ENCODE measurements at regions not wholly inside any gene's neighbourhood (a gene's known extent, or its start where the extent isn't known, plus 50 kb on each side); places are given as distances from the start of the nearest gene placed in this dataset.

DNA sequence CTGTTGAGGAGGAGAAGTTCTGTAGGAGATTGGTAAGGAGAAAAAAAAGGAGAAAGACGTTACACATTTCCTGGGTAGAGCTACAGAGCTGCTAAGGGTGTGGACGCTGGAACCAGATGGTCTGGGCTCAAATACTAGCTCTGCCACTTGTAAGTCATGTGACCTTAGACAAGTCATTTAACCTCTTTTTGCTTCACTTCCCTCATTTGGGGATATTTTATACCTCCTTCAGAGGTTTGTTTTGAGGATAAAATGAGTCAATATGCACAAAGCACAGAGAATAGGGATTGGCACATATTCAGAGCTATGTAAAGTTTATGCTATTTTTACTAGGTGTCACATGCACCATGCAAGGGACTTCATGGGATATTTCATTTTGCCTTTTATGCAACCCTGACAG is 708.8 kb downstream of the DHX35 start:
- Histone ChIP-seq H3K27ac (ENCODE audit: low read depth, low read length) (no peak overlapping the region), H3K9me3 (ENCODE audit: low read depth, low read length) (no peaks in the 10 kb centered on the region), H3K4me2 (ENCODE audit: insufficient read depth, low read length) (no peak overlapping the region), H3K79me2 (ENCODE audit: insufficient read depth, low read length) (no peaks in the 10 kb centered on the region), H4K20me1 (ENCODE audit: insufficient read depth, low read length) (no peaks in the 10 kb centered on the region), H3K4me3 (ENCODE audit: insufficient read depth, low read length) (no peak overlapping the region), H3K4me1 (ENCODE audit: insufficient read depth, low read length) (no peaks in the 10 kb centered on the region), H2AFZ (ENCODE audit: low read length) (no peak overlapping the region), H3K36me3 (ENCODE audit: insufficient read depth, low read length) (no peaks in the 10 kb centered on the region), H3K27me3 (ENCODE audit: insufficient read depth, low read length) (no peaks in the 10 kb centered on the region)
- no peak for DNase-seq (ENCODE audit: insufficient read length, low spot score, missing footprints)
- TF ChIP-seq, protein P1, sequence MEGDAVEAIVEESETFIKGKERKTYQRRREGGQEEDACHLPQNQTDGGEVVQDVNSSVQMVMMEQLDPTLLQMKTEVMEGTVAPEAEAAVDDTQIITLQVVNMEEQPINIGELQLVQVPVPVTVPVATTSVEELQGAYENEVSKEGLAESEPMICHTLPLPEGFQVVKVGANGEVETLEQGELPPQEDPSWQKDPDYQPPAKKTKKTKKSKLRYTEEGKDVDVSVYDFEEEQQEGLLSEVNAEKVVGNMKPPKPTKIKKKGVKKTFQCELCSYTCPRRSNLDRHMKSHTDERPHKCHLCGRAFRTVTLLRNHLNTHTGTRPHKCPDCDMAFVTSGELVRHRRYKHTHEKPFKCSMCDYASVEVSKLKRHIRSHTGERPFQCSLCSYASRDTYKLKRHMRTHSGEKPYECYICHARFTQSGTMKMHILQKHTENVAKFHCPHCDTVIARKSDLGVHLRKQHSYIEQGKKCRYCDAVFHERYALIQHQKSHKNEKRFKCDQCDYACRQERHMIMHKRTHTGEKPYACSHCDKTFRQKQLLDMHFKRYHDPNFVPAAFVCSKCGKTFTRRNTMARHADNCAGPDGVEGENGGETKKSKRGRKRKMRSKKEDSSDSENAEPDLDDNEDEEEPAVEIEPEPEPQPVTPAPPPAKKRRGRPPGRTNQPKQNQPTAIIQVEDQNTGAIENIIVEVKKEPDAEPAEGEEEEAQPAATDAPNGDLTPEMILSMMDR (IDR thresholded peaks at IDR 0.05; ENCODE audit: extremely low read depth, low read depth, low read length): no peak

- TF ChIP-seq, protein P1 (IDR thresholded peaks at IDR 0.05; ENCODE audit: extremely low read depth, low read depth, low read length): no peak
- no peaks in the 10 kb centered on the region for H4K20me1 ChIP-seq (ENCODE audit: insufficient read depth, low read length)
- H3K9me3 ChIP-seq (ENCODE audit: low read depth, low read length): no peaks in the 10 kb centered on the region
- no peak overlapping the region for H2AFZ ChIP-seq (ENCODE audit: low read length)
- no peaks in the 10 kb centered on the region for H3K79me2 ChIP-seq (ENCODE audit: insufficient read depth, low read length)
- H3K4me3 ChIP-seq (ENCODE audit: insufficient read depth, low read length): no peak overlapping the region
- no peak overlapping the region for H3K27ac ChIP-seq (ENCODE audit: low read depth, low read length)
- no peaks in the 10 kb centered on the region for H3K27me3 ChIP-seq (ENCODE audit: insufficient read depth, low read length)
- no peaks in the 10 kb centered on the region for H3K36me3 ChIP-seq (ENCODE audit: insufficient read depth, low read length)
- H3K4me1 ChIP-seq (ENCODE audit: insufficient read depth, low read length): no peaks in the 10 kb centered on the region
- DNase-seq (ENCODE audit: insufficient read length, low spot score, missing footprints): no peak
- H3K4me2 ChIP-seq (ENCODE audit: insufficient read depth, low read length): no peak overlapping the region
Measured at GRCh38 chr20:39669659-39670058, 707.5 kb downstream of the DHX35 start.

- Histone ChIP-seq H3K9me3 (ENCODE audit: low read depth, low read length) (no peaks in the 10 kb centered on the region), H3K27ac (ENCODE audit: low read depth, low read length) (no peak overlapping the region), H3K4me1 (ENCODE audit: insufficient read depth, low read length) (no peaks in the 10 kb centered on the region), H4K20me1 (ENCODE audit: insufficient read depth, low read length) (no peaks in the 10 kb centered on the region), H3K27me3 (ENCODE audit: insufficient read depth, low read length) (no peaks in the 10 kb centered on the region), H3K36me3 (ENCODE audit: insufficient read depth, low read length) (no peaks in the 10 kb centered on the region), H3K4me3 (ENCODE audit: insufficient read depth, low read length) (no peak overlapping the region), H2AFZ (ENCODE audit: low read length) (no peak overlapping the region), H3K4me2 (ENCODE audit: insufficient read depth, low read length) (no peak overlapping the region), H3K79me2 (ENCODE audit: insufficient read depth, low read length) (no peaks in the 10 kb centered on the region)
- no peak for DNase-seq (ENCODE audit: insufficient read length, low spot score, missing footprints)
- TF ChIP-seq, protein P1 (IDR thresholded peaks at IDR 0.05; ENCODE audit: extremely low read depth, low read depth, low read length): no peak
Measured at GRCh38 chr20:39668038-39668437, 705.9 kb downstream of the DHX35 start.

DNA sequence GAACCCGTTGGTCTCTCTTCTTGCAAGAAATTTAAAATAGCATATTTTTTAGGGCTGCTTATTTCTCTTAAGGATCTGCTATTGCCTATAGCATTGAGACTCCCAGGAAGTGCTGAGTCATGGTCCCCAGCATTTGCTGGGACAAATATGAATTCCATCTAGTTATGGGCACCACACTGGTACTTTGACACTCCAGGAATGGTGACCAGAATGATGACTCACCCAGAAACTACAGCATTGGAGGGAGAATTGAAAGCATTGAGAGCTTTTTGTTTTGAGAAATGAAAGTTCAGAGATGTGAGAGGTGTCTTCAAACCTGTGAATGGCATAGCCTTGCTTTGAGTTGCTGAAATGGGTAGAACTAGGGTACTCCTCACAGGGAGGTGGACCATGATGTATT is 699.7 kb downstream of the DHX35 start:
- H3K36me3 ChIP-seq (ENCODE audit: insufficient read depth, low read length): no peaks in the 10 kb centered on the region
- no peak for DNase-seq (ENCODE audit: insufficient read length, low spot score, missing footprints)
- no peak overlapping the region for H3K27ac ChIP-seq (ENCODE audit: low read depth, low read length)
- H2AFZ ChIP-seq (ENCODE audit: low read length): no peak overlapping the region
- no peaks in the 10 kb centered on the region for H3K9me3 ChIP-seq (ENCODE audit: low read depth, low read length)
- H3K4me2 ChIP-seq (ENCODE audit: insufficient read depth, low read length): peak overlapping the region; percentile 25
- TF ChIP-seq, protein P1 (IDR thresholded peaks at IDR 0.05; ENCODE audit: extremely low read depth, low read depth, low read length): no peak
- no peak overlapping the region for H3K4me3 ChIP-seq (ENCODE audit: insufficient read depth, low read length)
- H3K4me1 ChIP-seq (ENCODE audit: insufficient read depth, low read length): peaks cover 21% of the 10 kb centered on the region
- H4K20me1 ChIP-seq (ENCODE audit: insufficient read depth, low read length): no peaks in the 10 kb centered on the region
- H3K27me3 ChIP-seq (ENCODE audit: insufficient read depth, low read length): no peaks in the 10 kb centered on the region
- no peaks in the 10 kb centered on the region for H3K79me2 ChIP-seq (ENCODE audit: insufficient read depth, low read length)
